Middle frontal gyrus (tissue), 1 donor: ENCODE measurements at regions not wholly inside any gene's neighbourhood (a gene's known extent, or its start where the extent isn't known, plus 50 kb on each side); places are given as distances from the start of the nearest gene placed in this dataset.

Experiments
- DNase-seq: peaks from one replicate; pipeline ENCODE4 v3.0.0-alpha.2; 2015; ENCODE audit warnings: low spot score; ENCODE audit errors: extremely low spot score

DNA sequence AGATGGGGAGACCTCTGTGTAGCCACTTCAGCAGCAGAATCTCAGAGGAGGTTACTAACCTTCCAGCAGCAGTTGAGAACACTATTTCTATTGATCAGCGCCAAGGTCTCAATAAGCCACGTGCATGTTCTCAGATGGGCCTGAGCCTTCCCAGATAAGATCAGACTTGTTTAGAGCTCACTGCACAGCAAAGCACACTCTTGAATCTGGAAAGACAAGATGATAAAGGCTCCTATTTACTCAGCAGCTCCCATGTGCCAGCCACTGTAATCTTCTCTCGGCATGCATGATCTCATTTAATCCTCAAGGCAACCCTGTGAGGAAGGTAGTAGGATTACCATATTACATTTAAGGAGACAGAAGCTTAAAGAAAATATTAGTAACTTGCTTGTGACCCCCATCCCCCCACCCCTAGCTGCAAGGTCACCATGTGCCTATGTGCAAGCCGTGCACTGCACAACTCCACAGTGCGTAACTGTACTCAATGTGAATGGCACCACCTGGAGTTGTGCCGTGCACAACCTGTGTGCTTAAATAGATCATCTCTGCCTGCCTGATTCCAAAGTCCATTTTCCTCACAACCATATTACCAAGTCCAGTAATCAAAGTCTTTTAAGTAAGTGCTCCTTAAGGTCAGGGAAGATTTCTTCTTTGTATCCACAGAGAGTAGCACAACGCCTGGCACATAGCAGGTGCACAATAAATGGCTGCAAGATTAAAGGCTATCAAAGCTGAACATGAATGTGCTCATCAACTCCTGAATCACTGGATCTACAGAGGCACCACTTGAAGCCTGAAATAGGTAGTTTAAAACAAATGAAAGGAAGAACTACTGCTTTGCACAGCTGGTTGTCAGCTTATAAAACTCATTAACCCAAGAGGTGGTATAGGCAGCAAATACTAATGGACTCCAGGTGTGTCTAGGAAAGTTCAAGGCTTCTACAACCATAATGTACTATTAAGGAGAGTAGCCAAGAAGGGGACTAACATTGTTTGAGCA, 293.8 kb downstream of the BUD13 start:
- DNase-seq: no peak

DNA sequence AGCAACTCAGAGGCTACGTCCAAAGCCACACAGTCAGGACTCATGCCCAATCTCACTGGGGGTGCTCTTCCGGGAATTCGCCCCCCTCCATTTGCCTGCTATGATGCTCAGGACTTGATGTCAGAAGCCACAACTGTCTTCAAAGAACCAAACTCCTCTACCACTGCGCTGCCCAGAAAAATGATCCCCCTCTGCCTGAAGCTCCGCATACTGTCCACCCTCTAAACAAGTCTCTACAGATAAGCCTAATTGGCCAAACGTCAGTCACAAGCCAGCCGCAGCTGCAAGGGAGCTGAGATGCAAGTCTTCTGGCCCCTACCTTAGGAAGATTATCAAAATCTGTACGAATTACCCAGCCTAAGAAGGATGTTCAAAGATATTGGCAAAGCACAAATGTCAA, 294.6 kb downstream of the BUD13 start:
- no peak for DNase-seq

DNA sequence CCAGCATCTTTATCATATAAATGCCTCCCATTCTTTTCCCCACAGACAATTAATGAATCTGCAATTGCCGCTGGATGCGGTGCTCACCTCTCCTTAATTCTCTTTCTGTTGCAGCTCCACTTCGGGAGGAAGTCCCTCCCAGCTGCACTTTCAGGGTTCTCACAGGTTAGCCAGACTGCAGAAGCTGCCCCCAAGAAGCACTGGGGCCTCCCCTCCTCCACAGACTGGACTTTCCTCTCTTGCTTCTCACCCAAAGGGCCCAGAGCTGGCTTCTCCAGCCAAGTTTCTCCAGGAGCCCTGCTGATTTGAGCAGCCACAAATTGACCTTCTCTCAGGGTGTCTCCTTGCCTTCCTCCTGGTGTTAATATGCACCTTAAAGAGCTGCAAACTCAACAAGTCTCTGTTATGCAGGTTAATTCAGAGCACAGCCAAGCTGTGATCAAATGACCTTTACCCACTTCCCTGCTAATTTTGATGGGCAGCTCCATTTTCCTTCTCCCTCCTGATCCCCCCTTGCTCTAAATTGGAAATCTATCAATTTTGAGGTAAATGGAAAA, 298.9 kb downstream of the BUD13 start:
- DNase-seq: no peak

DNA sequence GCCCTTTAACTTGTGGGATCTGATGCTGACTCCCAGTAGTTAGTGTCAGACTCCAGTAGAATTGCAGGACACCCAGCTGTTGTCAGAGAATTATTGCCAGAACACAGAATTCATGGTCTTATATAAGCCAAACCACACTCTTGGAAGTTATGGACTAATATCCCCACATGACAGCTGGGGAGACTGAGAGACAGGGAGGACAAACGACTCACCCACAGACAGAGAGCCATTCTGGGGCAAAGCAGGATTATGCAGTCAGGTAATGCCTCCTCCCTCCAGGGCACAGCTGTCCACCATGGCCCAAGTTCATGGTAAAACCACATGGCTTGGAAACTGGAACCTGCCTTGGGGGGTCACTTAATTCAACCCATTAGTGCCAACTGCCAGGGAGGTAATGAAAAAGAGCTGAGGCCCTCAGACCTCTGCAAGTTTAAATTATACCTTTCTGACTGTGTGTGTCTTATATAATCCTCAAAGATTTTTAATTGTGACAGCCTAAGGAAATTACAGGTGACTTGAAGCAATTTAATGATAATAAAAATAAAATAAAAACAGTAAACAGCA, 299.5 kb downstream of the BUD13 start:
- DNase-seq: no peak

DNA sequence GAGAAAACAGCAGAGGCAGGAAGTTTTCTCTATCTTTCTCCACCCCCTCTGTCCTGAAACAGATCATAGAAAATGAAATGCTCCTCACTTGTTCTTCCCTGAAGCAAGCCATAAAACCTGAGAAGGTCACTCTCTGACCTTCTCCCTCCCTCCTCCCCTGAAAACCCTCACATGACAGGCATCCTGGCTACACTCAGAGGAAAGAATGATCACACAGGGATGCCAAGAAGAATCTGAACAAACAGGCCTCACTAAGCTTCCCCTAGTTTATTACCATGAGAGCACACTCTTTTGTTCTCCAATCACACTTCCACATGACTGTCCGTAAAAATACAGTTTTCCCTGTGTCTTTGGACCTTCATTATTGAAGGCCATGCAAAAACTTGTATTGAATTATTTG, 300.1 kb downstream of the BUD13 start:
- no peak for DNase-seq

DNA sequence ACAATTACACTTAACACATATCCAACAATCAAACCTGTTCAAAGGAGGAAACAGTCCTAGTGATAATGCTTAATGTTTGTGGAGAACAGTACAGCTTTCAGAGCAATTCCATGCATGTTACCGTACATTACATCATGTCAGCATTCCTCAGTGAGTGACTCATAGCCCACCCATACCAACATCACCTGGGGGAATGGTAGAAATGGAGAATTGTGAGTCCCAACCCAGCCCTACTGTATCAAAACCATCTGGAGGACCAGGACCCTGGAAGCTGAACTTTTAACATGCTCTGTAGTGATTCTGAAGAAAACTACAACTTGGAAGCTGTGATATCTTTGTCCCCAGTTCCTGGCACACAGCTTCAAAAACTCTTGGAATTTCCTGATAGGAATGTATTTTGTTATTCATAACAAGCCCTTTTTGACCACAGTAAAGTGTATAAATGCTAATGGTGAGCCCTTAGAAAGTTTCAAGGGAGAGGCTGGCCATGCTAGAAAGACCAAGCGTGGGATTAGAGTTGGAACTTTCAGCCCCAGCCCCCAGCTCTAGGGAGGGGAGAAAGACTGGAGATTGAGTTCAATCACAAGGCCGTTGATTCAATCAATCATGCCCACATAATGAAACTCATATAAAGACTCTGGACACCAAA, 301.1 kb downstream of the BUD13 start:
- no peak for DNase-seq

DNA sequence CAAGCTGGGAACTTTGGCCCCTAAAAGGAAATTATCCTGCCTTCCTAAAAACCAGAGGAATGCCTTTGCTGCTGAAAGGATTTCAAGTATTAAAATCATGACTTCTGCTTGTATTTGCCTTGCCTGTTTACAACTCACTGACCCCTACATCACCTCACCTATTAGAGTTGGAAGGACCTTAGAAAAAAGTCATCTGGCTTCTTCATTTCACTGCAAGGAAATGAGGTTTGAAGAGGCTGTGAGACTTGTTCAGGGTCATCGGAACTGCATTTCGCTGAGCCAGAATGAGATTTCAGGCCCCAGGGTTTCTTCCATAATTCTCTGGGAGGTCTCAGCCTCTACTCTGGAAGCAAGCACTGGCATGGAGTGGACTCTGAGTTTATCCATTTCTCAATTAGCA, 304.1 kb downstream of the BUD13 start:
- no peak for DNase-seq

DNA sequence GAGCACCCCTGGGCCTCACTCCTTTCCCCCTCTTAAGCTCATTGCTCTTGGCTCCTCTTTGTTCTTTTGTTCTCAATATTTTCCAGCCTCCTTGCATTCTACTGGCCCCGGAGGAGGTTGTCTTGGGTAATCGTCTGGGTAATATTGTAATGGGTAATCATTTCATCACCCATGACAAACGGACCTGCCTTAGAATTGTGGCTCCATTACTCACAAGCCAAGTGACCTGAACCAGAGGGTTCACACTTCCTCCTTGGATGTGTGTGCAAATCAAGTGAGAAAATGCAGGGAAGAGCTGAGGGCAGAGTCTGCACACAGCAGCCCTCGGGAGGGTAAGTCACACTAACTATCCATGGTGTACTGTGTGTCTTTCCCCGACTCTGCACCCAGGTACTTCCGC, 305.0 kb downstream of the BUD13 start:
- DNase-seq: no peak

DNA sequence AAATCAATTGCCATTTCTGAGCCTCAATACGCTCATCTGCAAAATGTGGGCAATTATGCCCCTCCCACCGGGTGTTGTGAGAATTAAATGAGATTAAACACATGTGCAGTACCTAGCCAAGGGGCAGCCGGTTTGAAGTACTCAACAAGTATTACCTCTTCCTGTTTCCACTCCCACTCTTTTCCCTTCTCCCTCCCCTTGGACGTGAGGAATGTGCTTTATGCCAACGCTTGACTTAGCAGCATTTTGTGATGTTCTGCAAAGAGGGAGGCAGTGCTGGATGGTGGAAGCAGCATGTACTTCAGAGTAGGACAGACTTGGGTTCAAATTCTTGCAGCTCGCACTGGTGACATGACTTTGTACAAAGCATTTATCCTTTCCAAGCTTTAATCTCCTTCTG, 306.0 kb downstream of the BUD13 start:
- no peak for DNase-seq

DNA sequence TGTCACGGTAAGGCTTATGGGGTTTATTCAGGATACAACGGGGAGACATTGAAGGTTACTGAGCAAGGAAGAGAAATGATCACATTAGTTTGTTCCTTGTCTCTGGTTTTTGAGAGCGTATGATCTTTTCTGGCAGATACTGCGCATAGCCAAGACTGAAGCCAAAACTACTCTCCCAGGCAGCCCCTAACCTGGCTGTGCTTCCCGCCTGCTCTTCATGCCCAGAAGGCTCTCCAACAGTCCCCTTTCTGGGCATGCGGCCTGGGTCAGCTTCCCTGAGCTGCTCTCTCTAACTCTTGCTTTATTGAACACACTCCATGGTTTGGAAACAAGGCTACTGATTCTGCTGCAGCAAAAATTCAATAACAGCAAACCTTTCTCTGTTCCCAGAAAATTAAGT, 306.6 kb downstream of the BUD13 start:
- DNase-seq: no peak

DNA sequence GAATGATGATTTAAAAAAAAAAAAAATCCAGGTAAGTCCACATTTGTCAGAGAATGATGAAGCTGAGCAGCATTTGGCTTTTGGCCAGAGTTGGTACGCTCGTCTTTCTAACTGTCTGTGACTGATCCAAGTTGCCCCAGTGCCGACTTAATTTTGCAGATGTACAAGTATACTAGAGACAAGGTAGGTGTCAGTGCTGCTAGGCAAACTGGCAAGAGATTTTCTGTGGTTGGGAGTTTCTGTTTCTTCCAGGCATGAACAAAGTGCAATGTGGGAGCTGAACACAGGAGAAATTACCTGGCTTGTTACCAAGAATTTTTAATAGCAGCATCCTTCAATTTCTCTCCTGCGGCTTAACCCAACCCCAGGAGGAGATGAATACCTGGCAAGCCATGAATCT, 307.7 kb downstream of the BUD13 start:
- no peak for DNase-seq

DNA sequence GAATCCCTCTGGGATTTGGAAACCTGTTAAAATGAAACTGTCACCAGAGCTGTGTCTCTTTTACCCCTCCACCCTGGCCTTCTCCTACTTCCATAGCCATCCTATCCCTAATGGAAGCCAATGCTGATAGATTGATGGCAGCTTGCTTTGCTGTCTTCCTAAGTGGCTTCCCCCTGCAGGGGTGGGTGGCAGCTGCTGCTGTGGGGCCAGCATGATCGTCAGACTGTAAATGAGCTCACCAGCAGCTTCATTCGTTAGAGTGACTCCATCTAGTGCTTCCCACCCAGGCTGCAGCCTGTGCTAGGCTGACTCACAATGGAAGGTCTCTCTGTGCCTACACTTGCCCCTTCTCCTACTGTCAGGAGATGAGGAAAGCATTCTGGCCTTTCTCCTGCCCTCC, 311.0 kb downstream of the BUD13 start:
- no peak for DNase-seq

DNA sequence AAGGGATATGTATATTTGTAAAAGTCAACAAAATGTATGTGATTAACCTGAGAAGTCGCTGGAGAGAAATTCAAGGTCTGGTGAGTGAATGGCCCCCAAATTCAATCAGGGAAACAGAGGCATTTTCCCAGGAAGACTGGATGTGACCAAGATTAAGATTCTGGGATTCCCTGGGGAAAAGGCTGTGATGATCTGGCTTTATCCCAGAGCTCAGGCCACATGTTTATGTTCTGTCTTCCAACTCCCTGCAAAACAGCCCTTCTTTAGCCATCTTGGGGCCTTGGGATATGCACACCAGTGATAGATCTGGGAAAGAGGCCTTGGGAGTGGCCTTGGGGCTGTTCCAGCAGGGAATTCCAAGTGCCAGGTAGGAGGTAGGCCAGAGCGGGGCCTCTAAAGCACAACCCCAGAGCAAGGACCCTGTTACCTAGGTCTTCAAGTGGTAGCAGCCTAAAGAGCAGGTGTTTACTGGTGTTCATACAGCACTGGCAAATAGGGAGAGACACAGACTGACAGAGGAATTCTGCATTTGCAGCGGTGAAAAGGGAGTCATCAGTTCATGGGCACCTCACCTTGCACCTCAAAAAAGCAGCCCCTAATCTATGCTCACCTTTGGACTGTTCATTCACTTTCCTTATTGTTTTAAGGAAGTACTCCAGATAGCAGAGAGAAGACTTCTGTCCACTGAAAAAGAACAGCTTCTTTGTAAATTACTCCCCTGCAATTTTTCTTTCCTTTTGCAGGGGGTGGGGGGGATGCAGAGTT, 312.4 kb downstream of the BUD13 start:
- no peak for DNase-seq

DNA sequence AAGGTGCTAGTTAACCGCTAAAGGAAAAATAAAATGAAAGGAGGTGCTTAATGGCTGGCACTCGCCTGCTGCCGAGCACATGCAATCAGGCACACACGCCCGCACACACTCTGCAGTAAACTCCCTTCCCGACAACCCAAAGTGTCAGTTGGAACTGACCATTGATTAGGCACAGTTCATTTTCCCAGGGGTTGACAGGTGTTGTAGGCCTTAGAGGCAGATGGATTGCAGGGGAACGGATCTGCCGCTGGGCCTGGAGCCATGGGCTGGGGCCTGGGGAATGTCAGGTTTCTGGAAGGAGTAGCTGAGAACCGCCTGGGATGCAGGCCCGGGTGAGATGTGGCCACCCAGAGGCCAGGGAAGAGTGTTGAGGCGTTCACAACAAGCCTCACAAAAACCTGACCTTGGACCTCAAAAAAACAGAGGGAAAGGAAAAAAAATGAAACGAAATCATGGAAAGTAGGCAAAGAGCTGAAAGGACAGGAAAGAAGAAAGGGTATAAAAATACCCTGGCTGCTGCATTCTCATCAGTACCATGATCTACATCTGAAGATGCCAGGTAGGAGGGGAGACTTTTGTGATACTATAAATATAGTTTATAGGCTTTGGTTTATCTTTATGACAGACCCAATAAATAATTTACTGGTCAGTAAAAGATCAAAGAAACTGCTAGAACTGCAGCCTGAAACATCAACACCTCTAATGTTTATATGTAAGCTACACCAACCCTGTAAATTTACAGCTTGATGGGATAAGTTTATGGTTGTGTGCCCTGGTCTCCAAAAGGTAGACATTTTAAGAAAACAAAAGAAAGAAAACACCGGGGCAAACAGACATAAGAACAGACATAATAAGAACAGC, 313.4 kb downstream of the BUD13 start:
- no peak for DNase-seq

DNA sequence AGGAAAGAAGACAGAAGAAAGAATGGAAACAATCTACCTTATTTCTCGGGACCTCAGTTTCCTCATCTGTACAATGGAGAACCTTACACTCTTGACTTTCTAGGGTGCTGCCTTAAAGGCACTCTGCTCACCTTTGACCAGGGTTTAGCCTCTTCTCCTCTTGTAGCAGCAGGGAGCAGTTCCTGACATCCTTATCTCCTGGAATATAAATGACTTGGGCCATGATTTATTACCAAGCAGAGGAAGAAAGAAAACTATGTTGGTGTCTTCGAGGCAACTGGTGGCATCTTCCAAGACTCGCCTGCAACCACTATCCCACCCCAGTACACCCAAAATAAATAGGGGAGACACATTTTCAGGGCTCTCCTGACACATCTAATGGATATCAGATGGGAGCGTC, 314.2 kb downstream of the BUD13 start:
- no peak for DNase-seq

DNA sequence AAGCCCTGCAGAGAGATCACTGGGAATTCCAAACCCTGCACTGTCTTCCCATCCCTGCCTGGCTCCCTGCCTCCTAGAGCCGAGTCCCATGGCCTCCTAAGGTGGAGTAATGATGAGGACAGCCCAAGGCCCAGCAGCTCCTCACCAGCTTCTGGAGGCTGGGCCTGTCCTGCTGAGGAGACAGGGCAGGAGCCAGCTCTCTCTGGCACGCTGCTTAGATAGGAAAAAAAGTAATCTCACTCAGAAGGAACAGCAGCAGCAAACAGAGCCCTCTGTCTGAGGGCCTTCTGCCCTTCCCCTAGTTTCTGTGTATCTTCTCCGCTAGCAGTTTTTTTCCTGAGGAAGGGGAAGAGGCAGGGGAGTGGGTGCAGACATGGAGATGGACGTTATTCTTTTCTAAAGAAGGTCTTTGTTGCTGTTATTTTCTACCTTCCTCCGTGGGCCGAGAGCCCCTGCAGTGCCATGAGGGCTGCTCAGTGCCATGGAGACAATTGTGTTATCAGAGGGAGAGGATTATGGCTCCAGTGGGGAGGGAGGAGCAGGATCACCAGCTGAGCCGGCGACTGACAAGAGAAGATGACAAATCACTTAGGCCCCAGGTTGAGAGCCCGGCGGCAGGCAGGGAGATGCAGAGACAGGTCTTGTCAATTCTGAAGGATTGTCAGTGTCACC, 315.3 kb downstream of the BUD13 start:
- no peak for DNase-seq

DNA sequence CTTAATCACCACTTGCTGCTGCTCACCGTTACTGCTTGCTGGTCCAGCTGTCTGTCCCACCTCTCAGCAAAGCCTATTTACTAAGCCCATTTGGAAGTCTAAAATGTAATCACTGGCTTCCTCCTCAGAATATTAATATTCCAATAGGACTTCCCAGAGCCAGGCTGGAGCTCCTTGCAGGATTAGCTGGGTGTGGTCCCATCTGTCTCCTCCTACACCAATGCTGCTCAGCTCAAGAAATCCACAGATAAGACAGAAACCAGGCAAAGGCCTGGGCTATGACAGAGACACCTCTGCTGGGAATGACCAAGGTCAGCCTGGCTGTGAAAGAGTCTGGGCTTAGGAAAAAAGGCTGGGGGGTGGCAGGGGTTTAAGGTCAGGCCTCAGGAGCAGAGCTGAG, 317.8 kb downstream of the BUD13 start:
- DNase-seq: no peak

DNA sequence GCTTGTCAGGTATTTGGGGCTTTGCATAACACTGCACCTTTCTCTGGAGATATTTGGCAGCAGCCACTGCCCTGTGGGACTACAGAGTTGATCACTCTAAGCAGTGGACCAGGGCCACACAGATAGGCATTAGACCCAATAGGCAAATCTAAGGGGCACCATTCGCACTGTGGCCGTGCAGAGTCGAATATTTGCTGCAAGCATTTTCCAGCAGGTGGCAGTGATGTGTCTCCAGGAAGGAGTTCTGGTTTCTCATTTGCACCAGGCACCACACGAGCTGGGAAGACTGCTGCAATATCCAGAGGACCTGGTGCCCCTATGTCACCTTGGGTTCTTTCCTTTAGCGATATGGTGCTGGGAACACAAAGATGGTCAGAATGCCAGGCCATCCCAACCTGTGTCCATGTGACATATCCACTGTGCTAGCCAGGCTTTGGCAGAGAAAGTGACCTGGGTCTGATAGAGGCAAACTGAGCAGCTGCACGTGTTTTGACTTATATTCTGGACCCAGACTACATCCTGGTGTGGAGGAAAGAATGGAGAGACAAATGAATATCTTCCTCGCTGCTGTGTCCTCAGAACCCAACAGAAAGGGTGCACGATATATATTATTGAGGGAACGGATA, 318.7 kb downstream of the BUD13 start:
- DNase-seq: peak; percentile 14

DNA sequence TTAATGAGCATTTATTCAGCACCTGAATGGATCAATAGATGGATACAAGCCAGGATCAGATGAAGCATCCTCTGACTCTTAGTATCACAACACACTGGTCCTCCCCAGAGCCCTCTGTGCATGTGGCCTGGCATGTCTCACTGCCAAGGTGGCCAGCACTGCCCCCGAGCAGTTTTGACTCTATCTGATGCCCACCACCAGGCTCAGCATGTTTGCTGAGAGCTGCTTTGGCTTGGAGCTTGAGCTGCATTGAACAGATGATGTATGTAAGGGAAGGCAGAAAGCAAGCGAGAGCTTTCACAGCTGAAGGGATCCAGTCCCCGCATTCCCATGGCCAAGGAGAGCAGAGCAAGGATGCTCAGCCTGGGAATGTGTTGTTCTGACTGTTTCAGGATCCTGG, 320.3 kb downstream of the BUD13 start:
- no peak for DNase-seq
